HG03025 (cell line): ENCODE measurements at regions not wholly inside any gene's neighbourhood (a gene's known extent, or its start where the extent isn't known, plus 50 kb on each side); places are given as distances from the start of the nearest gene placed in this dataset.
"Not testable (repeated sequence)": the region's sequence is repeated elsewhere in the genome, so short reads cannot be mapped to it uniquely, and the experiment has no call there.

Experiments
- ATAC-seq: cut with Tn5 transposase; IDR thresholded peaks from one replicate; pipeline ENCODE4 v1.9.1; 2021; ENCODE audit warnings: mild to moderate bottlenecking, moderate library complexity; ENCODE audit not compliant: unreplicated experiment, low FRiP score

GRCh38 chr4:49321511-49322300, 335.6 kb downstream of the CWH43 start:
- not testable (repeated sequence) for ATAC-seq

- not testable (repeated sequence) for ATAC-seq
Measured at GRCh38 chr4:49322610-49323572, 336.8 kb downstream of the CWH43 start.

- not testable (repeated sequence) for ATAC-seq
Measured at GRCh38 chr4:49323573-49323940, 337.5 kb downstream of the CWH43 start.
